DMS153 treated with DMSO at 0.1 percent for 48 hours (cell line): ENCODE measurements at regions not wholly inside any gene's neighbourhood (a gene's known extent, or its start where the extent isn't known, plus 50 kb on each side); places are given as distances from the start of the nearest gene placed in this dataset.
A peak's percentile ranks its signal among the peaks of the same experiment; 100 is the strongest.

Source experiments
- DNase-seq: peaks from one replicate; lab custom pipeline; 2025; ENCODE audit not compliant: unreplicated experiment; lab: John Stamatoyannopoulos, UW

- DNase-seq: no peak
Measured at GRCh38 chr12:91863702-91864101, 281.9 kb downstream of the BTG1 start.

- DNase-seq: no peak
Measured at GRCh38 chr12:91861554-91861953, 284.1 kb downstream of the BTG1 start.

GRCh38 chr12:91859347-91859746 is 286.3 kb downstream of the BTG1 start:
- no peak for DNase-seq

GRCh38 chr12:91857813-91858542 is 287.7 kb downstream of the BTG1 start:
- DNase-seq: no peak

GRCh38 chr12:91854725-91855124 is 290.9 kb downstream of the BTG1 start:
- no peak for DNase-seq

GRCh38 chr12:91853350-91854127 is 292.1 kb downstream of the BTG1 start:
- DNase-seq: no peak

GRCh38 chr12:91852634-91853033 is 293.0 kb downstream of the BTG1 start:
- DNase-seq: peak; percentile 20

GRCh38 chr12:91851741-91852477 is 293.7 kb downstream of the BTG1 start:
- DNase-seq: no peak

GRCh38 chr12:91846466-91847055 is 299.1 kb downstream of the BTG1 start:
- no peak for DNase-seq

- DNase-seq: no peak
Measured at GRCh38 chr12:91845365-91845764, 300.3 kb downstream of the BTG1 start.

- DNase-seq: no peak
Measured at GRCh38 chr12:91841822-91842221, 303.8 kb downstream of the BTG1 start.

GRCh38 chr12:91836696-91837095 is 308.9 kb downstream of the BTG1 start:
- no peak for DNase-seq

- no peak for DNase-seq
Measured at GRCh38 chr12:91836264-91836663, 309.4 kb downstream of the BTG1 start.

- no peak for DNase-seq
Measured at GRCh38 chr12:91835693-91836092, 310.0 kb downstream of the BTG1 start.

- DNase-seq: no peak
Measured at GRCh38 chr12:91833780-91834359, 311.8 kb downstream of the BTG1 start.

GRCh38 chr12:91825999-91826398 is 319.6 kb downstream of the BTG1 start:
- no peak for DNase-seq

GRCh38 chr12:91824991-91825390 is 320.7 kb downstream of the BTG1 start:
- DNase-seq: no peak

GRCh38 chr12:91819132-91819447 is 326.6 kb downstream of the BTG1 start:
- DNase-seq: peak; percentile 24

- DNase-seq: no peak
Measured at GRCh38 chr12:91818227-91819131, 327.2 kb downstream of the BTG1 start.

GRCh38 chr12:91817517-91817916 is 328.1 kb downstream of the BTG1 start:
- DNase-seq: no peak
